IPS DF 6.9 (cell line): ENCODE measurements at regions not wholly inside any gene's neighbourhood (a gene's known extent, or its start where the extent isn't known, plus 50 kb on each side); places are given as distances from the start of the nearest gene placed in this dataset.

ENCODE experiments used
- DNase-seq: peaks from one replicate; pipeline ENCODE4 v3.0.0-alpha.2; 2013; ENCODE audit warnings: low read depth, low spot score
- H3K27ac ChIP-seq: one replicate; pipeline ENCODE4 v1.5.1; 2013; ENCODE audit warnings: low read length, control low read depth
- H3K27me3 ChIP-seq: 2 replicates; pipeline ENCODE4 v1.6.1; 2013; ENCODE audit warnings: mild to moderate bottlenecking, low read length; ENCODE audit not compliant: control insufficient read depth, insufficient read depth
- H3K36me3 ChIP-seq: 2 replicates; pipeline ENCODE4 v1.6.1; 2013; ENCODE audit warnings: low read length; ENCODE audit not compliant: control insufficient read depth, insufficient read depth
- H3K4me1 ChIP-seq: 2 replicates; pipeline ENCODE4 v1.6.1; 2013; ENCODE audit warnings: low read length; ENCODE audit not compliant: control insufficient read depth, insufficient read depth
- H3K4me3 ChIP-seq: 2 replicates; pipeline ENCODE4 v1.5.1; 2013; ENCODE audit warnings: mild to moderate bottlenecking, low read length
- H3K9me3 ChIP-seq: 2 replicates; pipeline ENCODE4 v1.6.1; 2013; ENCODE audit warnings: low read length, inconsistent platforms; ENCODE audit not compliant: control insufficient read depth, insufficient read depth
- WGBS: extraction: QIAGEN DNeasy Blood & Tissue Kit; methylation state at CpG from one replicate; pipeline ENCODE4 v1.1.7; 2013; ENCODE audit warnings: mixed read lengths, missing lambda C conversion rate; ENCODE audit not compliant: insufficient read length, insufficient coverage; 5-methylcytosine and 5-hydroxymethylcytosine counted together

GRCh38 chr3:102529452-102529851 is 94.6 kb downstream of the ZPLD1 start:
- no peak overlapping the region for H3K27ac ChIP-seq
- WGBS = no CpG with 5 or more reads among the region's 3 CpGs

GRCh38 chr3:102530415-102531181 is 95.8 kb downstream of the ZPLD1 start:
- DNase-seq = no peak
- WGBS = no CpG with 5 or more reads among the region's 4 CpGs
- no peaks in the 10 kb centered on the region for H3K9me3 ChIP-seq
- no peaks in the 10 kb centered on the region for H3K36me3 ChIP-seq
- no peak overlapping the region for H3K27ac ChIP-seq
- H3K4me3 ChIP-seq = no peak overlapping the region
- H3K27me3 ChIP-seq = no peaks in the 10 kb centered on the region
- H3K4me1 ChIP-seq = no peaks in the 10 kb centered on the region

More at GRCh38 chr3:102529452-102529851, 94.6 kb downstream of the ZPLD1 start:
- H3K4me3 ChIP-seq = no peak overlapping the region
- no peaks in the 10 kb centered on the region for H3K27me3 ChIP-seq
- H3K4me1 ChIP-seq = no peaks in the 10 kb centered on the region
- H3K9me3 ChIP-seq = no peaks in the 10 kb centered on the region
- peak; percentile 22 for DNase-seq
- no peaks in the 10 kb centered on the region for H3K36me3 ChIP-seq

GRCh38 chr3:102531686-102532085 is 96.9 kb downstream of the ZPLD1 start:
- Histone ChIP-seq H3K36me3 (no peaks in the 10 kb centered on the region), H3K27me3 (no peaks in the 10 kb centered on the region), H3K27ac (no peak overlapping the region), H3K4me3 (no peak overlapping the region), H3K4me1 (no peaks in the 10 kb centered on the region), H3K9me3 (no peaks in the 10 kb centered on the region)
- DNase-seq = no peak

GRCh38 chr3:102532901-102533300 is 98.1 kb downstream of the ZPLD1 start:
- no peaks in the 10 kb centered on the region for H3K27me3 ChIP-seq
- H3K9me3 ChIP-seq = no peaks in the 10 kb centered on the region
- no peak for DNase-seq
- H3K27ac ChIP-seq = no peak overlapping the region
- H3K36me3 ChIP-seq = no peaks in the 10 kb centered on the region
- no peak overlapping the region for H3K4me3 ChIP-seq
- no peaks in the 10 kb centered on the region for H3K4me1 ChIP-seq
- WGBS = no CpG with 5 or more reads among the region's 3 CpGs

- no peaks in the 10 kb centered on the region for H3K4me1 ChIP-seq
- no peaks in the 10 kb centered on the region for H3K36me3 ChIP-seq
- no peak overlapping the region for H3K4me3 ChIP-seq
- no peaks in the 10 kb centered on the region for H3K9me3 ChIP-seq
- DNase-seq = no peak
- no peak overlapping the region for H3K27ac ChIP-seq
- H3K27me3 ChIP-seq = no peaks in the 10 kb centered on the region
- WGBS = 100% methylated on average over 1 of the region's 4 CpGs
Measured at GRCh38 chr3:102533784-102534183, 99.0 kb downstream of the ZPLD1 start.

GRCh38 chr3:102536456-102536855 is 101.6 kb downstream of the ZPLD1 start:
- DNase-seq = peak; percentile 5
- H3K4me1 ChIP-seq = no peaks in the 10 kb centered on the region
- H3K27ac ChIP-seq = no peak overlapping the region

GRCh38 chr3:102537123-102537522 is 102.3 kb downstream of the ZPLD1 start:
- WGBS = no CpG with 5 or more reads among the region's 1 CpG
- no peaks in the 10 kb centered on the region for H3K27me3 ChIP-seq
- H3K36me3 ChIP-seq = no peaks in the 10 kb centered on the region
- H3K4me3 ChIP-seq = no peak overlapping the region
- no peaks in the 10 kb centered on the region for H3K4me1 ChIP-seq
- no peak for DNase-seq
- H3K9me3 ChIP-seq = no peaks in the 10 kb centered on the region
- no peak overlapping the region for H3K27ac ChIP-seq

More at GRCh38 chr3:102536456-102536855, 101.6 kb downstream of the ZPLD1 start:
- Histone ChIP-seq H3K27me3 (no peaks in the 10 kb centered on the region), H3K4me3 (no peak overlapping the region), H3K36me3 (no peaks in the 10 kb centered on the region), H3K9me3 (no peaks in the 10 kb centered on the region)
- no CpG with 5 or more reads among the region's 7 CpGs for WGBS

GRCh38 chr3:102544741-102545140 is 109.9 kb downstream of the ZPLD1 start:
- no peak for DNase-seq
- H3K9me3 ChIP-seq = no peaks in the 10 kb centered on the region
- no peaks in the 10 kb centered on the region for H3K36me3 ChIP-seq
- H3K27me3 ChIP-seq = no peaks in the 10 kb centered on the region
- WGBS = 100% methylated on average over 3 of the region's 6 CpGs
- H3K27ac ChIP-seq = no peak overlapping the region
- no peaks in the 10 kb centered on the region for H3K4me1 ChIP-seq
- H3K4me3 ChIP-seq = no peak overlapping the region

- H3K27ac ChIP-seq = no peak overlapping the region
- DNase-seq = no peak
- H3K27me3 ChIP-seq = no peaks in the 10 kb centered on the region
- H3K36me3 ChIP-seq = no peaks in the 10 kb centered on the region
- no peak overlapping the region for H3K4me3 ChIP-seq
- no peaks in the 10 kb centered on the region for H3K9me3 ChIP-seq
- WGBS = no CpG with 5 or more reads among the region's 2 CpGs
- H3K4me1 ChIP-seq = no peaks in the 10 kb centered on the region
Measured at GRCh38 chr3:102545276-102545675, 110.5 kb downstream of the ZPLD1 start.

- no peak overlapping the region for H3K4me3 ChIP-seq
- H3K36me3 ChIP-seq = no peaks in the 10 kb centered on the region
- H3K27me3 ChIP-seq = no peaks in the 10 kb centered on the region
- no peak overlapping the region for H3K27ac ChIP-seq
- H3K4me1 ChIP-seq = no peaks in the 10 kb centered on the region
- H3K9me3 ChIP-seq = no peaks in the 10 kb centered on the region
- no peak for DNase-seq
Measured at GRCh38 chr3:102553876-102554275, 119.1 kb downstream of the ZPLD1 start.

GRCh38 chr3:102570511-102570910 is 135.7 kb downstream of the ZPLD1 start:
- Histone ChIP-seq H3K4me3 (no peak overlapping the region), H3K36me3 (no peaks in the 10 kb centered on the region), H3K27ac (no peak overlapping the region), H3K4me1 (no peaks in the 10 kb centered on the region), H3K27me3 (no peaks in the 10 kb centered on the region), H3K9me3 (no peaks in the 10 kb centered on the region)
- no CpG with 5 or more reads among the region's 2 CpGs for WGBS
- DNase-seq = no peak
